Right lobe of liver (tissue), 6 donors: ENCODE measurements at regions not wholly inside any gene's neighbourhood (a gene's known extent, or its start where the extent isn't known, plus 50 kb on each side); places are given as distances from the start of the nearest gene placed in this dataset.
A peak's percentile ranks its signal among the peaks of the same experiment; 100 is the strongest.

Experiments
- ATAC-seq, 4 donors: fragments of 200-7000 bp; cut with Tn5 transposase; one replicate each; pipeline ENCODE4 v1.9.1; 2020; ENCODE audit warnings: mild to moderate bottlenecking in 4 of 4, moderate library complexity in 4 of 4
- DNase-seq, 3 donors: peaks; one replicate each; pipeline ENCODE4 v3.0.0-alpha.2; 2020
- H3K27ac ChIP-seq, 3 donors: fragments of 200-600 bp; one replicate each; pipeline ENCODE4 v1.8.0; 2022
- H3K27me3 ChIP-seq, 2 donors: fragments of 200-600 bp; one replicate each; pipeline ENCODE4 v1.8.0; 2022
- H3K36me3 ChIP-seq, 4 donors: fragments of 200-600 bp; sonication (generic) in 1 of 4; one replicate each; pipeline versions ENCODE4 v1.5.1 to v1.8.0; 2017 to 2022; ENCODE audit warnings: control low read depth in 1 of 4
- H3K4me1 ChIP-seq, 4 donors: fragments of 200-600 bp; sonication (generic) in 1 of 4; one replicate each; pipeline versions ENCODE4 v1.5.1 to v1.8.0; 2017 to 2022; ENCODE audit warnings: control low read depth in 1 of 4
- H3K4me3 ChIP-seq, 3 donors: fragments of 200-600 bp; one replicate each; pipeline ENCODE4 v1.8.0; 2022
- H3K9me3 ChIP-seq, 4 donors: fragments of 200-600 bp; sonication (generic) in 1 of 4; one replicate each; pipeline versions ENCODE4 v1.5.1 to v1.8.0; 2017 to 2022; ENCODE audit warnings: control low read depth in 1 of 4
- CTCF ChIP-seq, 4 donors: fragments of 200-600 bp in 3 of 4; fragments of 450-650 bp in 1 of 4; IDR thresholded peaks; one replicate each; pipeline versions ENCODE4 v1.5.1 to v1.8.0; 2016 to 2022; ENCODE audit warnings: antibody characterized with exemption in 4 of 4, mild to moderate bottlenecking in 2 of 4
- POLR2A ChIP-seq: fragments of 450-650 bp; IDR thresholded peaks from one replicate; pipeline ENCODE4 v1.6.1; 2017; ENCODE audit warnings: antibody characterized with exemption, mild to moderate bottlenecking
- WGBS: methylation state at CpG from one replicate; pipeline ENCODE4 v1.1.6; 2018; ENCODE audit warnings: low coverage, low lambda C conversion rate; ENCODE audit not compliant: insufficient coverage; ENCODE audit errors: missing lambda C conversion rate; 5-methylcytosine and 5-hydroxymethylcytosine counted together
- intact Hi-C, 2 donors: fragments of 100-400 bp; cut with DNase I; formaldehyde crosslinking; loops; one replicate each; pipeline versions ENCODE4 v1.11.2 to v1.14.1; 2022
- donor health status: DM: no; HTN: yes; CAD: no.
- donor health status: DM: no; HTN: no; CAD: no.
- donor health status: DM: no; HTN: no; CAD: no.
- donor health status: DM: no; HTN: yes; CAD: no.
- donor health status: DM: no; HTN: yes; CAD: no.

GRCh38 chr4:69039071-69039470, 57.2 kb upstream of the UGT2B7 start:
- no peak for DNase-seq
- Histone ChIP-seq H3K36me3 (no peaks in the 10 kb centered on the region), H3K27me3 (no peaks in the 10 kb centered on the region), H3K27ac (no peak overlapping the region), H3K4me1 (no peaks in the 10 kb centered on the region), H3K4me3 (no peak overlapping the region), H3K9me3 (no peaks in the 10 kb centered on the region)
- ATAC-seq, result no peak
- 96% methylated on average over 2 of the region's 2 CpGs for WGBS
- TF ChIP-seq POLR2A, result no peak
- TF ChIP-seq CTCF (IDR thresholded peaks at IDR 0.05), result no peak
- intact Hi-C loops, result no loop called here

- TF ChIP-seq POLR2A, result no peak
- Histone ChIP-seq H3K4me1 (peaks cover 0 to 7% (median 0%) of the 10 kb centered on the region in 4 donors), H3K9me3 (no peaks in the 10 kb centered on the region), H3K27me3 (no peaks in the 10 kb centered on the region), H3K36me3 (no peaks in the 10 kb centered on the region), H3K4me3 (no peak overlapping the region), H3K27ac (no peak overlapping the region)
- DNase-seq (peak in 1 of 3 donors; percentile 36), ATAC-seq (peak; percentile 63 to 84 (median 76))
- intact Hi-C loops, result no loop called here
- WGBS, result 19% methylated on average over 3 of the region's 3 CpGs
Measured at GRCh38 chr4:69044247-69044646, 52.0 kb upstream of the UGT2B7 start.
